G401 (cell line): ENCODE measurements at regions not wholly inside any gene's neighbourhood (a gene's known extent, or its start where the extent isn't known, plus 50 kb on each side); places are given as distances from the start of the nearest gene placed in this dataset.
A peak's percentile ranks its signal among the peaks of the same experiment; 100 is the strongest.

Experiments
- DNase-seq: peaks from one replicate; pipeline ENCODE4 v3.0.0-alpha.2; 2015; ENCODE audit warnings: low spot score
- in situ Hi-C: cut with HindIII; loops from 2 replicates; pipeline ENCODE4 v1.10.0; 2016; ENCODE audit warnings: low sequenced_read_pairs, mixed read lengths

DNA sequence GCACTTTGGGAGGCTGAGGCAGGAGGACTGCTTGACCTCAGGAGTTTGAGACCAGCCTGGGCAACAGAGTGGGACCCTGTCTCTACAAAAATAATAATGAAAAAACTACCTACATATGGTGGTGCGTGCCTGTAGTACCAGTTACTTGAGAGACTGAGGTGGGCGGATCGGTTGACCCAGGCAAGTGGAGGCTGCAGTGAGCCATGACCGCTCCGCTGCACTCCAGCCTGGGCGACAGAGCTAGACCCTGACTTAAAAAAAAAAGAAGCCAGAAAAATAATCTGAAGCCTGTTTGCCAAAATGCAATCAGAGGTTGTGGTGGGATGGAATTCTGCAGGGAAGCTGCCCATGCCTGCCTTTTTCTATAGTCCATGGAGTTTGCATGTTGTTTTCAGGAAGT, 50.4 kb upstream of the GGTA1 start:
- in situ Hi-C loops: no loop called here

GRCh38 chr9:121550569-121551512, 51.2 kb upstream of the GGTA1 start:
- in situ Hi-C loops: no loop called here
- peak; percentile 80 for DNase-seq

More for the DNA sequence above, 50.4 kb upstream of the GGTA1 start:
- DNase-seq: no peak

- DNase-seq: no peak
- in situ Hi-C loops: no loop called here
Observed at GRCh38 chr9:121551985-121552753, 52.5 kb upstream of the GGTA1 start.

- no peak for DNase-seq
- in situ Hi-C loops: no loop called here
Observed at GRCh38 chr9:121556082-121556481, 56.4 kb upstream of the GGTA1 start.

DNA sequence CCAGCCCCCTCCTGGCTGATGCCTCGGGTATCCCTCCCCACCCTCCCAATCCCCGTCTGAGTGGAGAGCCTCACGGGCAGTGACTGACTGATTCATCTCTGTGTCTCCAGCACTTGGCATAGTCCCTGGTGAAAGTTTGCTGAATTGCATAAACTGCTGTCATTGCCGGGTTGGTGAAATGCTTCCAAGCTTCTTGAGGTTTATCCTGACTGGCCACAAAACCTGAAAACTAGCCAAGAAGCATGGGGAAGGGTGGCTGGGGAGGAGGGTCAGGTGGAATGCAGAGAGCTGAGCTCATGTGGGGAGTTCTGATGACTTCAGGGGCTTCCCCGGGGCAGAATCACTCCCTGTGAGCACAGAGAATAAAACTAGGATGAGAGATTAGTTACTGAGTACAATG, 56.9 kb upstream of the GGTA1 start:
- in situ Hi-C loops: no loop called here
- no peak for DNase-seq

DNA sequence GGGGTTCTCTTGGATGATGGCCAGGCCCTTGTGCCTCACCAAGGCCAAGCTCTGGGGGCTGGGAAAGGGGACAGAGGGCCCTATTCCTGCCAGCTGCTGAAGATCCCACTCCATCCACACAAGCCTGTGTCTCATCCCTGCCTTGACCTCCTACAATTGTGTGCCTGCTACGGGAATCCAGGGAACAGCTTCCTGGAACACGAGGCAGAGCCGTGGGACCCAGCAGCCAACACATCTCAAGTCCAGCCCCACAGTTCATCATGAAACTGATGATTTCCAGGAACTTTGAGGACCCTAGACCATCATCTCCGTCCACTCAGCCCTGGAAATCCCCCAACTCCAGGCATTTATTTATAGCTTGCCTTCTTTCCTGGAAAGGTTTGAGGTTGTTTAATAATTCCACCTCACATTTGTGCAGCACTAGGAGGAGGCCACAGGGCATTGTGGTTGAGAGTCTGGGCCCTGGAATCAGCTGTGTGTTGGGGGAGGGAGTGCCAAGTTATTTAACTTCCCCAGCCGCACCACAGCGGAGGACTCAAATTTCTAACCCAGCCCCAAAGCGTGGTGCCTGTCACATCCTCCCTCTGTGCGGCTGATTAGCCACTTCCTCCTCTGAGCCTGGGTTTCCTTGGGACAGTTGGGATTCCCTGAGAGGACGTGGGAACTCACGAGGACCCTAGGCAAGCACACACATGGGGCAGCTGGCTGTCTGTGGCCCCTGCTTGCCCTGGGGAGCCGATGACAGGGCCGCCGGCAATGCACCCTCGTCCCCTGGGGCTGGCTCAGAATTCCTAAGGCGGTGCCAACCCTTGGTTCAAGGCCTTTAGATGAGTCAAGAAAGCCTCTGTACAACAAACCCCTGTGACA, 58.2 kb upstream of the GGTA1 start:
- in situ Hi-C loops: no loop called here
- DNase-seq: no peak

GRCh38 chr9:121558473-121558872, 58.8 kb upstream of the GGTA1 start:
- in situ Hi-C loops: no loop called here
- no peak for DNase-seq

DNA sequence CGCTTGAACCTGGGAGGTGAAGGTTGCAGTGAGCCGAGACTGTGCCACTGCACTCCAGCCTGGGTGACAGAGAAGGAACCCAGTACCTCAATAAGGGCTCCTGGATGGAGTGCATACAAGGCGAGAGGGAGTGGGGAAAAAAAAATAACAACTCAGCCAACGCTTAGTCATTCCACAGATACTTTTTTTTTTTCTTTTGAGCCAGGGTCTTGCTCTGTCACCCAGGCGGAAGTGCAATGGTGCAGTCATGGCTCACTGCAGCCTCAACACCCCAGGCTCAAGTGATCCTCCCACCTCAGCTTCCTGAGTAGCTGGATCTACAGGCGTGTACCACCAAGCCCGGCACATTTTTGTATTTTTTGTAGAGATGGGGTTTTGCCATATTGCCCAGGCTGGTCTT, 59.5 kb upstream of the GGTA1 start:
- no peak for DNase-seq
- in situ Hi-C loops: no loop called here

DNA sequence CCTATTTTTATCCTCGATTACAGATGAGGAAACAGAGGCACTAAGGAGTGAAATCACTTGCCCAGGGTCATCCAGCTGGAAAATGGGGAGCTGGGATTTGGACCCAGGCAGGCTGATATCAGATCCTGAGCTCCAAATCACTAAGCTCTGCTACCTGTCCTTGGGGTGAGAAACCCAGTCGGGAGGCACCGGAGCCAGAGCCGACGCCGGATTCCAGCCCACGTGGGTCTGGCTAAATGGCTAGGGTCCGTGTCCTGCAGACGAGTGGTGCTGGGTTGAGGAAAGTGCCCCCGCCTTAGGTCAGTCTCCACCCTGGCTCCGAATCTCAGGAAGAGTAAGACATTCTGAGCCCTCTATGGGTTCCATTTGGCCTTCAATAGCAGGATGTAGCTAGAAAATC, 61.3 kb upstream of the GGTA1 start:
- no peak for DNase-seq
- in situ Hi-C loops: no loop called here

- no peak for DNase-seq
- in situ Hi-C loops: no loop called here
Observed at GRCh38 chr9:121561385-121562222, 62.0 kb upstream of the GGTA1 start.

GRCh38 chr9:121562301-121562700, 62.7 kb upstream of the GGTA1 start:
- DNase-seq: no peak
- in situ Hi-C loops: no loop called here

DNA sequence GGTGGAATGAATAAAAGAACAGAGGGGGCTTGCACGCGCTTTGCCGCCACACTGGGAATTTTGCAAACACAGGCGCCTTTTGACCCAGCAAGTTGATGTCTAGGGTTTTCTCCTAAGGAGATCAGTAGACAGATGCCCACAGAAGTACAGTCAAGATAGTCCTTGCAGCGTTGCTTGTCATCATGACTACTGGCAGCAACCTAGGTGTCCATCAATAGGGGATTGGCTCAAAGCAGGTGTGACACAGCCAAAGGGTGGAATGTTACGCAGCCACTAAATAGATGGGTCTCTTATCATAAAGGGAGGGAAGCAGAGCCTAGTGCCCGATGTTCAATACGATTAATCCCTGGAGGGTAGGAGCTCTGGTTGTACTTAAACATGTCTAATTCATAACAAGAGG, 63.8 kb upstream of the GGTA1 start:
- DNase-seq: no peak
- in situ Hi-C loops: no loop called here

- in situ Hi-C loops: no loop called here
Observed at GRCh38 chr9:121563881-121564460, 64.3 kb upstream of the GGTA1 start.

DNA sequence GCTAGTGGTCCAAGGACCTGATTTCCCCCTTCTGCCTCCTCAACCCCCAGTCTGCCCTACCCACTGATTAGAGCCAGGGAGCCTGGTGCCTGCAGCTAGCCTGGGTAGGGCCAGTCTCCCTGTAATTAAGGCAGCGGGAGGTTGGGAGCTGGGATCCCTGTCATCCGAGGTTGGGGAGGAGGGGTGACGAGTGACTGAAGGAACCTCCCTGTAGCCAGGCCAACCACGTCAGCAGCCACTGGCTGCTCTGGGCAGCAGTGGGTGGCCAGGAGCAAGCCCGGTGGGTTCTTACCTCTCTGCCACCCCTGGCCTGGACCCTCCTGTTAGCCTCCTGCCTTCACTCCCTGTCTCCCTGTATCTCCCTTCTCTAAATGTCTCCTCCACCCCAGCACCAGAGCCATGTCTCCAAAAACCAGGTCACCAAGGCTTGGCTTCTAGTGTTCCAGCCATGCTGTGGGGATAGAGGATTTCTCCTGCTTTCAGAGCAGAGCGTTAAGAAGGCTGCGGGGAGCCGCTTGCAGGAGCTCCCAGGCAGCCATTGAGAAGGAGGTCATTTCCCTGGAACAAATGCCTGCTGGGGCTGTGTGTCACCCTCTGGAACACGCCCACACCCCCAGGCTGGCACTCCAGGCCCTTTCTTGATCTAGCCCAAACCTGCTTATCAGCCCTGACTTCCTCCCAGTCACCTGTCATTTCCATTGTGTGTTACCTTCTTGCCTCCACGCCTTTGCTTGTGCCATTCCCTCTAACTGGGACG, 65.0 kb upstream of the GGTA1 start:
- in situ Hi-C loops: no loop called here
- peak; percentile 64 for DNase-seq

More at GRCh38 chr9:121563881-121564460, 64.3 kb upstream of the GGTA1 start:
- DNase-seq: no peak

GRCh38 chr9:121566481-121567465, 67.1 kb upstream of the GGTA1 start:
- peak; percentile 71 for DNase-seq
- in situ Hi-C loops: no loop called here

GRCh38 chr9:121567500-121568342, 68.1 kb upstream of the GGTA1 start:
- in situ Hi-C loops: no loop called here
- DNase-seq: peak; percentile 60
